ENCODE measurements at regions not wholly inside any gene's neighbourhood (a gene's known extent, or its start where the extent isn't known, plus 50 kb on each side); places are given as distances from the start of the nearest gene placed in this dataset.

DNA sequence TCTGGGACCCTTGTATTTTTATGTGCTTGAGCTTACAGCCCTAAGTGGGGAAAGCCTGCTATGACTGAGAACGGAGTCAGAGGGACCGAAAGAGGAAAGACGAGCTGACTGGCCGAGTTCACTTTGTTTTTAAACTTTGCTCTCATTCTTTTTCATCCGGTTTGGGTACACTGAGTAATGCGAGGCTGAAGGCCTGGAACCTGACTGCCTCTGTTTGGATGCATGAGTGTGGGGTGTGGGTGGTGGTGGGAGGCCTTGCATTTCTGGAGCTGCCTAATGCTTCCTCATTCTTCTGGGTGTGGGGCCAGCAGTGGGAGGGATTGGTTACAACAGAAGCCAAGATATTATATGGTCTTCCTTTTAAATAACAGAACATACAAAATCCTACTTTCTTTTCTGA lies 155.5 kb downstream of the BUB3 start:
- no peak for TF ChIP-seq POLR2A (IDR thresholded peaks at IDR 0.05; ENCODE audit: low read depth)
- TF ChIP-seq POLR2AphosphoS5 (IDR thresholded peaks at IDR 0.05) = no peak
- TF ChIP-seq, protein P1, sequence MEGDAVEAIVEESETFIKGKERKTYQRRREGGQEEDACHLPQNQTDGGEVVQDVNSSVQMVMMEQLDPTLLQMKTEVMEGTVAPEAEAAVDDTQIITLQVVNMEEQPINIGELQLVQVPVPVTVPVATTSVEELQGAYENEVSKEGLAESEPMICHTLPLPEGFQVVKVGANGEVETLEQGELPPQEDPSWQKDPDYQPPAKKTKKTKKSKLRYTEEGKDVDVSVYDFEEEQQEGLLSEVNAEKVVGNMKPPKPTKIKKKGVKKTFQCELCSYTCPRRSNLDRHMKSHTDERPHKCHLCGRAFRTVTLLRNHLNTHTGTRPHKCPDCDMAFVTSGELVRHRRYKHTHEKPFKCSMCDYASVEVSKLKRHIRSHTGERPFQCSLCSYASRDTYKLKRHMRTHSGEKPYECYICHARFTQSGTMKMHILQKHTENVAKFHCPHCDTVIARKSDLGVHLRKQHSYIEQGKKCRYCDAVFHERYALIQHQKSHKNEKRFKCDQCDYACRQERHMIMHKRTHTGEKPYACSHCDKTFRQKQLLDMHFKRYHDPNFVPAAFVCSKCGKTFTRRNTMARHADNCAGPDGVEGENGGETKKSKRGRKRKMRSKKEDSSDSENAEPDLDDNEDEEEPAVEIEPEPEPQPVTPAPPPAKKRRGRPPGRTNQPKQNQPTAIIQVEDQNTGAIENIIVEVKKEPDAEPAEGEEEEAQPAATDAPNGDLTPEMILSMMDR (IDR thresholded peaks at IDR 0.05) = no peak
